DMS 273 (cell line): ENCODE measurements at regions not wholly inside any gene's neighbourhood (a gene's known extent, or its start where the extent isn't known, plus 50 kb on each side); places are given as distances from the start of the nearest gene placed in this dataset.

Source experiments
- DNase-seq: peaks from one replicate; lab custom pipeline; 2025; ENCODE audit not compliant: unreplicated experiment; lab: John Stamatoyannopoulos, UW

- DNase-seq: no peak
Observed at GRCh38 chr2:143968860-143969259, 551.1 kb downstream of the ZEB2 start.

- DNase-seq: no peak
Observed at GRCh38 chr2:143968360-143968759, 551.6 kb downstream of the ZEB2 start.

GRCh38 chr2:143965493-143966164 lies 554.3 kb downstream of the ZEB2 start:
- no peak for DNase-seq

- no peak for DNase-seq
Observed at GRCh38 chr2:143964891-143965290, 555.0 kb downstream of the ZEB2 start.

- no peak for DNase-seq
Observed at GRCh38 chr2:143960177-143960576, 559.7 kb downstream of the ZEB2 start.

GRCh38 chr2:143957321-143957720 lies 562.6 kb downstream of the ZEB2 start:
- no peak for DNase-seq

GRCh38 chr2:143955401-143956065 lies 564.4 kb downstream of the ZEB2 start:
- DNase-seq: peak; percentile 79

- no peak for DNase-seq
Observed at GRCh38 chr2:143954844-143955243, 565.1 kb downstream of the ZEB2 start.

- DNase-seq: no peak
Observed at GRCh38 chr2:143954186-143954585, 565.7 kb downstream of the ZEB2 start.

GRCh38 chr2:143953451-143954030 lies 566.4 kb downstream of the ZEB2 start:
- DNase-seq: no peak

- DNase-seq: no peak
Observed at GRCh38 chr2:143952536-143952935, 567.4 kb downstream of the ZEB2 start.

- DNase-seq: no peak
Observed at GRCh38 chr2:143950704-143951103, 569.2 kb downstream of the ZEB2 start.

- DNase-seq: no peak
Observed at GRCh38 chr2:143949121-143949848, 570.6 kb downstream of the ZEB2 start.

GRCh38 chr2:143948710-143949109 lies 571.2 kb downstream of the ZEB2 start:
- DNase-seq: no peak

- peak; percentile 9 for DNase-seq
Observed at GRCh38 chr2:143946436-143947391, 573.2 kb downstream of the ZEB2 start.

GRCh38 chr2:143942486-143942885 lies 577.4 kb downstream of the ZEB2 start:
- DNase-seq: no peak

- no peak for DNase-seq
Observed at GRCh38 chr2:143940720-143941119, 579.2 kb downstream of the ZEB2 start.

- no peak for DNase-seq
Observed at GRCh38 chr2:143939626-143940330, 580.1 kb downstream of the ZEB2 start.

GRCh38 chr2:143937723-143938350 lies 582.1 kb downstream of the ZEB2 start:
- DNase-seq: peak; percentile 68
